Gastroesophageal sphincter (tissue), 4 donors: ENCODE measurements at regions not wholly inside any gene's neighbourhood (a gene's known extent, or its start where the extent isn't known, plus 50 kb on each side); places are given as distances from the start of the nearest gene placed in this dataset.

Source experiments
- ATAC-seq: fragments of 150-250 bp; one replicate; pipeline ENCODE4 v1.9.1; 2016; ENCODE audit warnings: mild to moderate bottlenecking, moderate library complexity
- H3K27ac ChIP-seq, 4 donors: fragments of 200-600 bp; sonication (generic) in 3 of 4; 1 replicate in 3 of 4; 2 replicates in 1 of 4; pipeline ENCODE4 v1.5.1; 2016 to 2019
- H3K27me3 ChIP-seq: fragments of 200-600 bp; sonication (generic); one replicate; pipeline ENCODE4 v1.5.1; 2019
- H3K36me3 ChIP-seq, 2 donors: fragments of 200-600 bp; sonication (generic); one replicate each; pipeline ENCODE4 v1.5.1; 2019; ENCODE audit warnings: control low read depth in 1 of 2
- H3K4me1 ChIP-seq, 3 donors: fragments of 200-600 bp; sonication (generic); 1 replicate in 2 of 3; 2 replicates in 1 of 3; pipeline ENCODE4 v1.5.1; 2016 to 2019; ENCODE audit warnings: control low read depth in 2 of 3
- H3K4me3 ChIP-seq, 2 donors: fragments of 200-600 bp; sonication (generic); one replicate each; pipeline ENCODE4 v1.5.1; 2019; ENCODE audit warnings: mild to moderate bottlenecking in 1 of 2, moderate library complexity in 1 of 2
- H3K9me3 ChIP-seq, 3 donors: fragments of 200-600 bp; sonication (generic); one replicate each; pipeline ENCODE4 v1.5.1; 2017 to 2019; ENCODE audit warnings: control low read depth in 2 of 3
- EP300 ChIP-seq: sonication (generic); formaldehyde crosslinking; IDR thresholded peaks from one replicate; pipeline ENCODE4 v1.6.1; 2017; ENCODE audit warnings: antibody characterized with exemption, mild to moderate bottlenecking
- POLR2A ChIP-seq, 2 donors: fragments of 450-650 bp; IDR thresholded peaks; one replicate each; pipeline ENCODE4 v1.6.1; 2017; ENCODE audit warnings: antibody characterized with exemption in 2 of 2, mild to moderate bottlenecking in 2 of 2, moderate library complexity in 1 of 2
- POLR2AphosphoS5 ChIP-seq: sonication (generic); formaldehyde crosslinking; IDR thresholded peaks from one replicate; pipeline ENCODE4 v1.6.1; 2017; ENCODE audit warnings: antibody characterized with exemption
- WGBS, 2 donors: methylation state at CpG; one replicate each; pipeline ENCODE4 v1.1.5; 2018; ENCODE audit warnings: low coverage in 1 of 2; 5-methylcytosine and 5-hydroxymethylcytosine counted together
- TF ChIP-seq, protein P1 (sequence below), 4 experiments: fragments of 200-600 bp in 2 of 4; fragments of 450-650 bp in 2 of 4; sonication (generic) in 1 of 4; IDR thresholded peaks; one replicate each; pipeline ENCODE4 v1.5.1; 2017 to 2019; ENCODE audit warnings: antibody characterized with exemption in 4 of 4, mild to moderate bottlenecking in 2 of 4, moderate library complexity in 2 of 4

DNA sequence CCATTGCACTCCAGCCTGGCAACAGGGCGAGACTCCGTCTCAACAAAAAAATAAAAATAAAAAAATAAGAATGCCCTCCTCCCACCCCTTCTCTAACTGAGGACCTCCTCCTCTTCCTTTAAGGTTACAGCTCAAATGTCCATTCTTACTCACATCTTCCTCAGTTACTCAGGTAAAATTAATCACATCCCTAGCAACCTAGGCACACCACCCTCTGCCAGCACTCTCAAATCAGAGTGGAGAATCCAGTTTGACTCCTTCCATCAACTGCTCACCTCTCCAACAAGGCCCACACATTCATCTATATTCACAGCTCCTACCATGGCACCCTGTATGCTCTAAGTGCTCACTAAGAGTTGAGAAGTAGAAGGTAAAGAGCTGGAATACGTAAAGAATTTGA is 254.3 kb downstream of the ZEB2 start:
- H3K4me3 ChIP-seq, result no peak overlapping the region
- no peaks in the 10 kb centered on the region for H3K27me3 ChIP-seq
- H3K36me3 ChIP-seq, result no peaks in the 10 kb centered on the region
- no peaks in the 10 kb centered on the region for H3K9me3 ChIP-seq
- 96 to 97% methylated on average over 3 of the region's 3 CpGs for WGBS, 2 donors
- TF ChIP-seq, protein P1, sequence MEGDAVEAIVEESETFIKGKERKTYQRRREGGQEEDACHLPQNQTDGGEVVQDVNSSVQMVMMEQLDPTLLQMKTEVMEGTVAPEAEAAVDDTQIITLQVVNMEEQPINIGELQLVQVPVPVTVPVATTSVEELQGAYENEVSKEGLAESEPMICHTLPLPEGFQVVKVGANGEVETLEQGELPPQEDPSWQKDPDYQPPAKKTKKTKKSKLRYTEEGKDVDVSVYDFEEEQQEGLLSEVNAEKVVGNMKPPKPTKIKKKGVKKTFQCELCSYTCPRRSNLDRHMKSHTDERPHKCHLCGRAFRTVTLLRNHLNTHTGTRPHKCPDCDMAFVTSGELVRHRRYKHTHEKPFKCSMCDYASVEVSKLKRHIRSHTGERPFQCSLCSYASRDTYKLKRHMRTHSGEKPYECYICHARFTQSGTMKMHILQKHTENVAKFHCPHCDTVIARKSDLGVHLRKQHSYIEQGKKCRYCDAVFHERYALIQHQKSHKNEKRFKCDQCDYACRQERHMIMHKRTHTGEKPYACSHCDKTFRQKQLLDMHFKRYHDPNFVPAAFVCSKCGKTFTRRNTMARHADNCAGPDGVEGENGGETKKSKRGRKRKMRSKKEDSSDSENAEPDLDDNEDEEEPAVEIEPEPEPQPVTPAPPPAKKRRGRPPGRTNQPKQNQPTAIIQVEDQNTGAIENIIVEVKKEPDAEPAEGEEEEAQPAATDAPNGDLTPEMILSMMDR (IDR thresholded peaks at IDR 0.05), result no peak
- TF ChIP-seq POLR2A (IDR thresholded peaks at IDR 0.05), result no peak
- no peak for TF ChIP-seq EP300
- TF ChIP-seq POLR2AphosphoS5, result no peak
- no peak for ATAC-seq
- no peaks in the 10 kb centered on the region for H3K4me1 ChIP-seq
- H3K27ac ChIP-seq, result no peak overlapping the region

DNA sequence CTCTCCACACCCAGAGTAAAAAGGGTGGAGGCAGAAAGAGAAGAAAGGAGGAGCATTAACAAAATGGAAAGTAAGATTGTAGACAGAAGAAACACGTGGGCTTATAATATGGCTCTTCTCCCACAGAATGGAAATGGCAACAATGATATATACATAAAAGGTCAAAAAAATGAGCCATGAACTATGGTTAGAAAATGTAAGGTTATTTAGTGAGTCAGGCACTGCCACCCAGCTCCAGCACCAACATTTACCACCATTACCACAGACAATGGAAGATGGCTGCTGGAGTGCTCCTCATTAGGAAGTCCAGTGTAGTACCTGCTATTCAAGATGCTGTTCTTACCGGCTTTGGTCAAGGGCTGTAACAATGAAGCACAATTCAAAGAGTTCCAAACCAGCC is 258.0 kb downstream of the ZEB2 start:
- H3K9me3 ChIP-seq, result peaks cover 0 to 21% (median 0%) of the 10 kb centered on the region in 3 donors
- H3K4me1 ChIP-seq, result no peaks in the 10 kb centered on the region
- ATAC-seq, result no peak
- TF ChIP-seq POLR2AphosphoS5, result no peak
- WGBS, 2 donors, result 92 to 95% methylated on average over 1 to 2 of the region's 2 CpGs
- no peak overlapping the region for H3K4me3 ChIP-seq
- no peaks in the 10 kb centered on the region for H3K36me3 ChIP-seq
- no peaks in the 10 kb centered on the region for H3K27me3 ChIP-seq
- H3K27ac ChIP-seq, result no peak overlapping the region

DNA sequence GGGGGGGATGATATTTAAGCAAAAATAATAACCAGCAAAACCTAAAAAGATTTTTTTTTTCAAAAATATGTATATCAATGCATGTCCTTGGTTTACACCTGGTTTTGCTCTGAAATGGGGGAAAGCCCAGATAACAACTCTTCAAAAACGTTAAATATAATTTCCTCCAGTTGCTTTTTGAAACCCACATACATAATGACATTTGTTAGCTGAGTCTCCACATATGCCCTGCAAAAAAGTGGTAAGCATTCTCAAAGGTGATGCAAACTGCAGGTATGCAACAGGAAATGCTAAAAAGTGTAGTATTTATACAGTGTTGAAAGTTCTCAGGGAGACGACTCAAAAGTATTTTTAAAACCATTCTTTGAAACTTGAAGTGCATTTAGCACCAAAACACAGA is 258.6 kb downstream of the ZEB2 start:
- H3K4me1 ChIP-seq, result no peaks in the 10 kb centered on the region
- WGBS, 2 donors, result 78 to 89% methylated on average over 2 of the region's 2 CpGs
- TF ChIP-seq POLR2AphosphoS5 (no peak), POLR2A (IDR thresholded peaks at IDR 0.05) (no peak), EP300 (no peak)
- TF ChIP-seq, protein P1 (IDR thresholded peaks at IDR 0.05), result no peak
- no peak overlapping the region for H3K27ac ChIP-seq
- peaks cover 0 to 21% (median 0%) of the 10 kb centered on the region in 3 donors for H3K9me3 ChIP-seq
- H3K27me3 ChIP-seq, result no peaks in the 10 kb centered on the region
- H3K4me3 ChIP-seq, result no peak overlapping the region
- H3K36me3 ChIP-seq, result no peaks in the 10 kb centered on the region
- no peak for ATAC-seq

DNA sequence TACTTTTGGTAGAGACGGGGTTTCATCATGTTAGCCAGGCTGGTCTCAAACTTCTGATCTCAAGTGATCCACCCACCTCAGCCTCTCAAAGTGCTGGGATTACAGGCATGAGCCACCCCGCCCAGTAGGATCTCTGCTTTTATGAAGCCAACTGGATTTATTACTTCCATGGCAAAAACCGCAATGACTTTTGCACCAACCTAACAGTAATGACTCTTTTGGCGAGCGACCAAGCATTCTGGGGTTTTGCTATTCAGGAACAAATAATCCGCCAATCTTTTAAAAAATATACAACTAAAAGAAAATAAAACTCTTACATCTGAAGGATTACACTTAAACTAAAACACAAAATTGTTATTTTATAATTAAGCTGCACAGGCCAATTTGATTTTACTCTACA is 260.6 kb downstream of the ZEB2 start:
- Histone ChIP-seq H3K4me1 (no peaks in the 10 kb centered on the region), H3K4me3 (no peak overlapping the region), H3K36me3 (no peaks in the 10 kb centered on the region), H3K27me3 (no peaks in the 10 kb centered on the region), H3K9me3 (peaks cover 0 to 21% (median 0%) of the 10 kb centered on the region in 3 donors), H3K27ac (no peak overlapping the region)
- TF ChIP-seq EP300, result no peak
- no peak for TF ChIP-seq POLR2A (IDR thresholded peaks at IDR 0.05)
- TF ChIP-seq POLR2AphosphoS5, result no peak
- TF ChIP-seq, protein P1 (IDR thresholded peaks at IDR 0.05), result no peak
- ATAC-seq, result no peak
- WGBS, 2 donors, result 89 to 96% methylated on average over 5 to 6 of the region's 6 CpGs

DNA sequence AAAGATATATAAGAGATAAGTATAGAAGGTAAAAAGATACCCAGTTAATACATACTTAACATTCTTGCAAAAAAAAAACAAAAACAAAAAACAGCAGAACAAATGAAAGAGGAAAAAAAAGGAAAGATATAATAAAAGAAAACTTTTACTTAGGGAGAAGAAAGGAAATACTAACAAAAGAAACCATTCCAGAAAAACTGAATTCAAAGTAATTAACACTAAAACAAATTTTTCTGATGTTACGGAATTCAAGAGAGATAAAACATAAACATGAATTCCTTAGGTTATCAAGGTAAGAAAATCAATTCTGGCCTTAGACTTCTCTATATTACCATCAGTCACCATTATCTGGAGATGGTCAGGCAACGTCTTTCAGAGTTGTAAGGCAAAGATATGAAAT is 261.8 kb downstream of the ZEB2 start:
- Histone ChIP-seq H3K36me3 (no peaks in the 10 kb centered on the region), H3K9me3 (peaks cover 0 to 32% (median 0%) of the 10 kb centered on the region in 3 donors), H3K27me3 (no peaks in the 10 kb centered on the region), H3K4me1 (no peaks in the 10 kb centered on the region), H3K4me3 (no peak overlapping the region), H3K27ac (no peak overlapping the region)
- no peak for ATAC-seq
- TF ChIP-seq, protein P1 (IDR thresholded peaks at IDR 0.05), result no peak
- TF ChIP-seq EP300, result no peak
- TF ChIP-seq POLR2A (IDR thresholded peaks at IDR 0.05), result no peak
- TF ChIP-seq POLR2AphosphoS5, result no peak
- 100% methylated on average over 2 of the region's 2 CpGs for WGBS, 2 donors
